HCT116 (cell line): ENCODE measurements at regions not wholly inside any gene's neighbourhood (a gene's known extent, or its start where the extent isn't known, plus 50 kb on each side); places are given as distances from the start of the nearest gene placed in this dataset.
"Not testable (repeated sequence)": the region's sequence is repeated elsewhere in the genome, so short reads cannot be mapped to it uniquely, and the experiment has no call there.

ENCODE experiments used
- ATAC-seq: fragments of 200-7000 bp; cut with Tn5 transposase; 2 replicates; pipeline ENCODE4 v1.9.1; 2020; ENCODE audit warnings: mild to moderate bottlenecking, moderate library complexity
- BruUV-seq: library from RNA; stranded (reverse); fragments of 400-500 nt; replicated peaks from 2 replicates; lab custom pipeline; 2021; lab: Mats Ljungman, UMichigan
- CTCF ChIA-PET: fragments of 300-600 bp; sonication (Branson Sonifier 250); formaldehyde crosslinking; loops from one replicate; lab custom pipeline; 2021; ENCODE audit warnings: antibody characterized with exemption; lab: Charles Lee
- POLR2A ChIA-PET: fragments of 300-600, 350-600 bp; sonication (Branson Sonifier 250); formaldehyde crosslinking; loops from one replicate; lab custom pipeline; 2021; ENCODE audit warnings: antibody characterized with exemption; lab: Charles Lee
- RAD21 ChIA-PET, 2 experiments: fragments of 300-600 bp; sonication (Branson Sonifier 250); formaldehyde crosslinking; loops; one replicate each; lab custom pipeline; 2023; ENCODE audit warnings: low total read pairs in 2 of 2; ENCODE audit not compliant: uncharacterized antibody in 2 of 2, unreplicated experiment in 2 of 2, low non-redundant PET in 1 of 2; lab: Charles Lee
- DNase-seq: peaks from one replicate; pipeline ENCODE4 v3.0.0-alpha.2; 2010; ENCODE audit warnings: low read depth, low spot score
- H2AFZ ChIP-seq: fragments of 200-600 bp; shearing (Covaris generic), sonication (generic); 2 replicates; pipeline ENCODE4 v1.6.1; 2017; ENCODE audit warnings: low read depth, mixed run types, mixed read lengths, antibody characterized with exemption, low read length; ENCODE audit not compliant: poor library complexity, severe bottlenecking
- H3K27ac ChIP-seq: 2 replicates; pipeline ENCODE4 v1.5.1; 2012; ENCODE audit warnings: low read depth, low read length
- H3K27me3 ChIP-seq: fragments of 200-600 bp; sonication (generic); 2 replicates; pipeline ENCODE4 v1.6.1; 2016; ENCODE audit warnings: mixed run types, low read length, mixed read lengths; ENCODE audit not compliant: insufficient read depth
- H3K36me3 ChIP-seq, 2 experiments: fragments of 200-500 bp in 1 of 2; fragments of 200-600 bp in 1 of 2; sonication (Bioruptor generic) in 1 of 2; sonication (generic) in 1 of 2; 2 replicates each; pipeline versions ENCODE4 v1.5.1 to v1.6.1; 2014 to 2016; ENCODE audit warnings: low read length in 2 of 2, inconsistent platforms in 1 of 2, mixed read lengths in 1 of 2, mixed run types in 1 of 2; ENCODE audit not compliant: insufficient read depth in 2 of 2, control insufficient read depth in 1 of 2
- H3K4me1 ChIP-seq, 2 experiments: fragments of 200-600 bp in 1 of 2; sonication (generic) in 1 of 2; 2 replicates each; pipeline versions ENCODE4 v1.5.1 to v1.6.1; 2012 to 2017; ENCODE audit warnings: low read length in 2 of 2, inconsistent platforms in 1 of 2, mild to moderate bottlenecking in 1 of 2, mixed read lengths in 1 of 2, mixed run types in 1 of 2, moderate library complexity in 1 of 2; ENCODE audit not compliant: insufficient read depth in 2 of 2, control insufficient read depth in 1 of 2
- H3K4me2 ChIP-seq: fragments of 200-600 bp; sonication (generic); 2 replicates; pipeline ENCODE4 v1.6.1; 2017; ENCODE audit warnings: mixed run types, low read length, mixed read lengths
- H3K4me3 ChIP-seq, 2 experiments: fragments of 200-600 bp in 1 of 2; sonication (generic) in 1 of 2; replicated peaks in 1 of 2; 2 replicates each; pipeline ENCODE4 v1.5.1; 2011 to 2016; ENCODE audit warnings: low read length in 2 of 2, control low read depth in 1 of 2, low read depth in 1 of 2, mild to moderate bottlenecking in 1 of 2, mixed read lengths in 1 of 2, mixed run types in 1 of 2
- H3K79me2 ChIP-seq: fragments of 200-600 bp; sonication (generic); 2 replicates; pipeline ENCODE4 v1.6.1; 2017; ENCODE audit warnings: mild to moderate bottlenecking, mixed run types, low read length, moderate library complexity, mixed read lengths; ENCODE audit not compliant: insufficient read depth
- H3K9ac ChIP-seq: fragments of 200-600 bp; sonication (generic); 2 replicates; pipeline ENCODE4 v1.6.1; 2016; ENCODE audit warnings: low read length, mixed read lengths
- H3K9me2 ChIP-seq: fragments of 200-600 bp; sonication (generic), shearing (Covaris generic); 2 replicates; pipeline ENCODE4 v1.6.1; 2017; ENCODE audit warnings: mixed run types, mild to moderate bottlenecking, moderate library complexity; ENCODE audit not compliant: insufficient read depth
- H3K9me3 ChIP-seq, 2 experiments: fragments of 200-500 bp in 1 of 2; fragments of 200-600 bp in 1 of 2; sonication (Bioruptor generic) in 1 of 2; sonication (generic) in 1 of 2; 2 replicates each; pipeline ENCODE4 v1.6.1; 2014 to 2017; ENCODE audit warnings: low read length in 2 of 2, mixed read lengths in 2 of 2, inconsistent platforms in 1 of 2, low read depth in 1 of 2, mild to moderate bottlenecking in 1 of 2, mixed run types in 1 of 2, moderate library complexity in 1 of 2; ENCODE audit not compliant: control insufficient read depth in 1 of 2, insufficient read depth in 1 of 2
- H4K20me1 ChIP-seq: fragments of 200-600 bp; sonication (generic), shearing (Covaris generic); 2 replicates; pipeline ENCODE4 v1.6.1; 2017; ENCODE audit warnings: mixed run types, mild to moderate bottlenecking, moderate library complexity; ENCODE audit not compliant: insufficient read depth
- CBX3 ChIP-seq: IDR thresholded peaks from 2 replicates; pipeline ENCODE4 v1.6.1; 2012; ENCODE audit warnings: low read depth
- CEBPB ChIP-seq: IDR thresholded peaks from 2 replicates; pipeline ENCODE4 v1.6.1; 2012; ENCODE audit warnings: low read depth
- EGR1 ChIP-seq: IDR thresholded peaks from 2 replicates; pipeline ENCODE4 v1.6.1; 2012; ENCODE audit warnings: low read depth
- ELF1 ChIP-seq: IDR thresholded peaks from 2 replicates; pipeline ENCODE4 v1.6.1; 2012; ENCODE audit warnings: low read depth, borderline replicate concordance
- EZH2phosphoT487 ChIP-seq: fragments of 200-600 bp; IDR thresholded peaks from 2 replicates; pipeline ENCODE4 v1.6.1; 2018; ENCODE audit warnings: antibody characterized with exemption, borderline replicate concordance
- FOSL1 ChIP-seq: IDR thresholded peaks from 2 replicates; pipeline ENCODE4 v1.6.1; 2012; ENCODE audit warnings: low read depth
- JUND ChIP-seq: IDR thresholded peaks from 2 replicates; pipeline ENCODE4 v1.6.1; 2012
- MAX ChIP-seq: IDR thresholded peaks from 2 replicates; pipeline ENCODE4 v1.6.1; 2012
- POLR2A ChIP-seq: IDR thresholded peaks from 2 replicates; pipeline ENCODE4 v1.7.0; 2011; ENCODE audit warnings: borderline replicate concordance; ENCODE audit not compliant: insufficient read depth, insufficient read length; ENCODE audit errors: extremely low read depth
- RAD21 ChIP-seq: IDR thresholded peaks from 2 replicates; pipeline ENCODE4 v1.6.1; 2012; ENCODE audit warnings: low read depth, mild to moderate bottlenecking
- REST ChIP-seq: IDR thresholded peaks from 2 replicates; pipeline ENCODE4 v1.6.1; 2012; ENCODE audit warnings: low read depth
- SIN3A ChIP-seq: IDR thresholded peaks from 2 replicates; pipeline ENCODE4 v1.6.1; 2012; ENCODE audit warnings: low read depth
- SP1 ChIP-seq: IDR thresholded peaks from 2 replicates; pipeline ENCODE4 v1.6.1; 2012; ENCODE audit warnings: low read depth
- TCF7L2 ChIP-seq: IDR thresholded peaks from 2 replicates; pipeline ENCODE4 v1.7.0; 2011; ENCODE audit warnings: borderline replicate concordance, inconsistent platforms; ENCODE audit not compliant: insufficient read depth, insufficient read length; ENCODE audit errors: extremely low read depth
- YY1 ChIP-seq: IDR thresholded peaks from 2 replicates; pipeline ENCODE4 v1.6.1; 2011; ENCODE audit warnings: low read length, low read depth, moderate library complexity, mild to moderate bottlenecking; ENCODE audit not compliant: insufficient replicate concordance; ENCODE audit errors: extremely low read depth
- ZNF274 ChIP-seq: fragments of 200-500 bp; sonication (Bioruptor generic); IDR thresholded peaks from 2 replicates; pipeline ENCODE4 v1.6.1; 2014; ENCODE audit warnings: mild to moderate bottlenecking, low read depth, low read length, inconsistent platforms
- intact Hi-C: fragments of 100-400 bp; cut with micrococcal nuclease; formaldehyde crosslinking; loops from 2 replicates; pipeline ENCODE4 v1.10.0; 2022
- TF ChIP-seq, protein P1 (sequence below), 3 experiments: fragments of 200-600 bp in 1 of 3; sonication (generic) in 1 of 3; IDR thresholded peaks in 2 of 3; conservative IDR thresholded peaks in 1 of 3; 2 replicates each; pipeline ENCODE4 v1.5.1; 2012 to 2017; ENCODE audit warnings: low read depth in 2 of 3, low read length in 2 of 3, antibody characterized with exemption in 1 of 3, borderline replicate concordance in 1 of 3, control low read depth in 1 of 3, mild to moderate bottlenecking in 1 of 3, mixed read lengths in 1 of 3, mixed run types in 1 of 3, moderate library complexity in 1 of 3; ENCODE audit not compliant: insufficient read depth in 1 of 3

- no peak for TF ChIP-seq RAD21
- TF ChIP-seq CBX3: no peak
- no peak for TF ChIP-seq SP1
- TF ChIP-seq YY1: no peak
- TF ChIP-seq ZNF274: no peak
- no peak for TF ChIP-seq JUND
- TF ChIP-seq SIN3A: no peak
- no peak for TF ChIP-seq FOSL1
- no peak for TF ChIP-seq CEBPB
- TF ChIP-seq, protein P1, sequence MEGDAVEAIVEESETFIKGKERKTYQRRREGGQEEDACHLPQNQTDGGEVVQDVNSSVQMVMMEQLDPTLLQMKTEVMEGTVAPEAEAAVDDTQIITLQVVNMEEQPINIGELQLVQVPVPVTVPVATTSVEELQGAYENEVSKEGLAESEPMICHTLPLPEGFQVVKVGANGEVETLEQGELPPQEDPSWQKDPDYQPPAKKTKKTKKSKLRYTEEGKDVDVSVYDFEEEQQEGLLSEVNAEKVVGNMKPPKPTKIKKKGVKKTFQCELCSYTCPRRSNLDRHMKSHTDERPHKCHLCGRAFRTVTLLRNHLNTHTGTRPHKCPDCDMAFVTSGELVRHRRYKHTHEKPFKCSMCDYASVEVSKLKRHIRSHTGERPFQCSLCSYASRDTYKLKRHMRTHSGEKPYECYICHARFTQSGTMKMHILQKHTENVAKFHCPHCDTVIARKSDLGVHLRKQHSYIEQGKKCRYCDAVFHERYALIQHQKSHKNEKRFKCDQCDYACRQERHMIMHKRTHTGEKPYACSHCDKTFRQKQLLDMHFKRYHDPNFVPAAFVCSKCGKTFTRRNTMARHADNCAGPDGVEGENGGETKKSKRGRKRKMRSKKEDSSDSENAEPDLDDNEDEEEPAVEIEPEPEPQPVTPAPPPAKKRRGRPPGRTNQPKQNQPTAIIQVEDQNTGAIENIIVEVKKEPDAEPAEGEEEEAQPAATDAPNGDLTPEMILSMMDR (IDR thresholded peaks at IDR 0.05 in 2 of 3, conservative IDR thresholded peaks at IDR 0.05 in 1 of 3; ENCODE audit: borderline replicate concordance in 1 of 3, insufficient read depth in 1 of 3, low read depth in 2 of 3, low read length in 2 of 3): no peak
- no peak for TF ChIP-seq MAX
- no peak for TF ChIP-seq REST
- no peak for TF ChIP-seq POLR2A
- TF ChIP-seq EZH2phosphoT487: no peak
- TF ChIP-seq EGR1: no peak
- TF ChIP-seq TCF7L2: no peak
- no peak for TF ChIP-seq ELF1
- Histone ChIP-seq H3K27me3 (no peaks in the 10 kb centered on the region), H3K4me3 (no peak overlapping the region), H3K4me2 (no peak overlapping the region), H3K4me1 (no peaks in the 10 kb centered on the region), H3K9ac (no peak overlapping the region), H4K20me1 (no peaks in the 10 kb centered on the region), H3K9me3 (no peaks in the 10 kb centered on the region; a peak in 1 of 4 replicates), H3K27ac (no peak overlapping the region), H3K36me3 (no peaks in the 10 kb centered on the region), H3K9me2 (no peaks in the 10 kb centered on the region), H3K79me2 (no peaks in the 10 kb centered on the region), H2AFZ (no peak overlapping the region)
- POLR2A ChIA-PET: no interaction called here
- intact Hi-C loops: no loop called here
- no TSS peak for BruUV-seq
- RAD21 ChIA-PET: no interaction called here
- ATAC-seq (no peak), DNase-seq (no peak)
- CTCF ChIA-PET: no interaction called here
Observed at GRCh38 chr11:49851971-49852389, 100.2 kb upstream of the OR4C13 start.

DNA sequence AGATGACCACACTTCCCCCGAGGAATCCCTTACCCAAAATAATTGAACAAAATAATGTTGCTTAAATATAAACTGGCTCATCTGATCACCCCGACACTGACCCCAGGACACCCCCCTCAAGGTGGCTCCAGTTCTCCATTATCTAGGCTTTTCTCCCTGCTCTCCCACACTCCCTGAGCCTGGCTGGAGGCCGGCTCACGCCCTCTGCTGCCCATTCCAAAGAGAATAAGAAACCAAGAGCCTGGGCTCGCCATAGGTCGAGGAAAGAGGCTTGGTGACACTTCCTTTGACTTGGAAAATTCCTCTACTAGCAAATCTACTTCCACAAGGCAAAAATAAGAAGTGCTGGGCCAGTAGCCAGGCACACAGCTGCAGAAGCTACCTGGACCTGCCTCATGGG is 63.3 kb upstream of the OR4C13 start:
- H2AFZ ChIP-seq, BruUV-seq, H3K9me3 ChIP-seq, H3K4me2 ChIP-seq, RAD21 ChIA-PET, intact Hi-C loops, H3K27ac ChIP-seq, H4K20me1 ChIP-seq, CTCF ChIA-PET, H3K79me2 ChIP-seq, H3K4me1 ChIP-seq, H3K36me3 ChIP-seq, H3K9ac ChIP-seq, DNase-seq, POLR2A ChIA-PET, H3K27me3 ChIP-seq, H3K9me2 ChIP-seq, H3K4me3 ChIP-seq, ATAC-seq: not testable (repeated sequence)
